ENCODE measurements at regions not wholly inside any gene's neighbourhood (a gene's known extent, or its start where the extent isn't known, plus 50 kb on each side); places are given as distances from the start of the nearest gene placed in this dataset.

- TF ChIP-seq CTCF (IDR thresholded peaks at IDR 0.05) (no peak), POLR2A (IDR thresholded peaks at IDR 0.05) (no peak), POLR2AphosphoS5 (IDR thresholded peaks at IDR 0.05; ENCODE audit: insufficient read depth in 1 of 2, low read depth in 1 of 2) (no peak)
These were observed 708.7 kb downstream of the UTRN start for GRCh38 chr6:144993870-144994269.

All from vagina (tissue), 2 donors.